HCT116 (cell line): ENCODE measurements at regions not wholly inside any gene's neighbourhood (a gene's known extent, or its start where the extent isn't known, plus 50 kb on each side); places are given as distances from the start of the nearest gene placed in this dataset.

ENCODE experiments used
- ATAC-seq: fragments of 200-7000 bp; cut with Tn5 transposase; 2 replicates; pipeline ENCODE4 v1.9.1; 2020; ENCODE audit warnings: mild to moderate bottlenecking, moderate library complexity
- BruUV-seq: library from RNA; stranded (reverse); fragments of 400-500 nt; replicated peaks from 2 replicates; lab custom pipeline; 2021; lab: Mats Ljungman, UMichigan
- CTCF ChIA-PET: fragments of 300-600 bp; sonication (Branson Sonifier 250); formaldehyde crosslinking; loops from one replicate; lab custom pipeline; 2021; ENCODE audit warnings: antibody characterized with exemption; lab: Charles Lee
- POLR2A ChIA-PET: fragments of 300-600, 350-600 bp; sonication (Branson Sonifier 250); formaldehyde crosslinking; loops from one replicate; lab custom pipeline; 2021; ENCODE audit warnings: antibody characterized with exemption; lab: Charles Lee
- RAD21 ChIA-PET, 2 experiments: fragments of 300-600 bp; sonication (Branson Sonifier 250); formaldehyde crosslinking; loops; one replicate each; lab custom pipeline; 2023; ENCODE audit warnings: low total read pairs in 2 of 2; ENCODE audit not compliant: uncharacterized antibody in 2 of 2, unreplicated experiment in 2 of 2, low non-redundant PET in 1 of 2; lab: Charles Lee
- DNase-seq: peaks from one replicate; pipeline ENCODE4 v3.0.0-alpha.2; 2010; ENCODE audit warnings: low read depth, low spot score
- H2AFZ ChIP-seq: fragments of 200-600 bp; shearing (Covaris generic), sonication (generic); 2 replicates; pipeline ENCODE4 v1.6.1; 2017; ENCODE audit warnings: low read depth, mixed run types, mixed read lengths, antibody characterized with exemption, low read length; ENCODE audit not compliant: poor library complexity, severe bottlenecking
- H3K27ac ChIP-seq: 2 replicates; pipeline ENCODE4 v1.5.1; 2012; ENCODE audit warnings: low read depth, low read length
- H3K27me3 ChIP-seq: fragments of 200-600 bp; sonication (generic); 2 replicates; pipeline ENCODE4 v1.6.1; 2016; ENCODE audit warnings: mixed run types, low read length, mixed read lengths; ENCODE audit not compliant: insufficient read depth
- H3K36me3 ChIP-seq, 2 experiments: fragments of 200-500 bp in 1 of 2; fragments of 200-600 bp in 1 of 2; sonication (Bioruptor generic) in 1 of 2; sonication (generic) in 1 of 2; 2 replicates each; pipeline versions ENCODE4 v1.5.1 to v1.6.1; 2014 to 2016; ENCODE audit warnings: low read length in 2 of 2, inconsistent platforms in 1 of 2, mixed read lengths in 1 of 2, mixed run types in 1 of 2; ENCODE audit not compliant: insufficient read depth in 2 of 2, control insufficient read depth in 1 of 2
- H3K4me1 ChIP-seq, 2 experiments: fragments of 200-600 bp in 1 of 2; sonication (generic) in 1 of 2; 2 replicates each; pipeline versions ENCODE4 v1.5.1 to v1.6.1; 2012 to 2017; ENCODE audit warnings: low read length in 2 of 2, inconsistent platforms in 1 of 2, mild to moderate bottlenecking in 1 of 2, mixed read lengths in 1 of 2, mixed run types in 1 of 2, moderate library complexity in 1 of 2; ENCODE audit not compliant: insufficient read depth in 2 of 2, control insufficient read depth in 1 of 2
- H3K4me2 ChIP-seq: fragments of 200-600 bp; sonication (generic); 2 replicates; pipeline ENCODE4 v1.6.1; 2017; ENCODE audit warnings: mixed run types, low read length, mixed read lengths
- H3K4me3 ChIP-seq, 2 experiments: fragments of 200-600 bp in 1 of 2; sonication (generic) in 1 of 2; replicated peaks in 1 of 2; 2 replicates each; pipeline ENCODE4 v1.5.1; 2011 to 2016; ENCODE audit warnings: low read length in 2 of 2, control low read depth in 1 of 2, low read depth in 1 of 2, mild to moderate bottlenecking in 1 of 2, mixed read lengths in 1 of 2, mixed run types in 1 of 2
- H3K79me2 ChIP-seq: fragments of 200-600 bp; sonication (generic); 2 replicates; pipeline ENCODE4 v1.6.1; 2017; ENCODE audit warnings: mild to moderate bottlenecking, mixed run types, low read length, moderate library complexity, mixed read lengths; ENCODE audit not compliant: insufficient read depth
- H3K9ac ChIP-seq: fragments of 200-600 bp; sonication (generic); 2 replicates; pipeline ENCODE4 v1.6.1; 2016; ENCODE audit warnings: low read length, mixed read lengths
- H3K9me2 ChIP-seq: fragments of 200-600 bp; sonication (generic), shearing (Covaris generic); 2 replicates; pipeline ENCODE4 v1.6.1; 2017; ENCODE audit warnings: mixed run types, mild to moderate bottlenecking, moderate library complexity; ENCODE audit not compliant: insufficient read depth
- H3K9me3 ChIP-seq, 2 experiments: fragments of 200-500 bp in 1 of 2; fragments of 200-600 bp in 1 of 2; sonication (Bioruptor generic) in 1 of 2; sonication (generic) in 1 of 2; 2 replicates each; pipeline ENCODE4 v1.6.1; 2014 to 2017; ENCODE audit warnings: low read length in 2 of 2, mixed read lengths in 2 of 2, inconsistent platforms in 1 of 2, low read depth in 1 of 2, mild to moderate bottlenecking in 1 of 2, mixed run types in 1 of 2, moderate library complexity in 1 of 2; ENCODE audit not compliant: control insufficient read depth in 1 of 2, insufficient read depth in 1 of 2
- H4K20me1 ChIP-seq: fragments of 200-600 bp; sonication (generic), shearing (Covaris generic); 2 replicates; pipeline ENCODE4 v1.6.1; 2017; ENCODE audit warnings: mixed run types, mild to moderate bottlenecking, moderate library complexity; ENCODE audit not compliant: insufficient read depth
- ATF3 ChIP-seq: IDR thresholded peaks from 2 replicates; pipeline ENCODE4 v1.6.1; 2012
- CBX3 ChIP-seq: IDR thresholded peaks from 2 replicates; pipeline ENCODE4 v1.6.1; 2012; ENCODE audit warnings: low read depth
- CEBPB ChIP-seq: IDR thresholded peaks from 2 replicates; pipeline ENCODE4 v1.6.1; 2012; ENCODE audit warnings: low read depth
- ELF1 ChIP-seq: IDR thresholded peaks from 2 replicates; pipeline ENCODE4 v1.6.1; 2012; ENCODE audit warnings: low read depth, borderline replicate concordance
- EZH2 ChIP-seq: fragments of 200-600 bp; sonication (generic); IDR thresholded peaks from 2 replicates; pipeline ENCODE4 v1.6.1; 2017; ENCODE audit warnings: antibody characterized with exemption, mixed run types
- EZH2phosphoT487 ChIP-seq: fragments of 200-600 bp; IDR thresholded peaks from 2 replicates; pipeline ENCODE4 v1.6.1; 2018; ENCODE audit warnings: antibody characterized with exemption, borderline replicate concordance
- FOSL1 ChIP-seq: IDR thresholded peaks from 2 replicates; pipeline ENCODE4 v1.6.1; 2012; ENCODE audit warnings: low read depth
- JUND ChIP-seq: IDR thresholded peaks from 2 replicates; pipeline ENCODE4 v1.6.1; 2012
- POLR2A ChIP-seq: IDR thresholded peaks from 2 replicates; pipeline ENCODE4 v1.7.0; 2011; ENCODE audit warnings: borderline replicate concordance; ENCODE audit not compliant: insufficient read depth, insufficient read length; ENCODE audit errors: extremely low read depth
- RAD21 ChIP-seq: IDR thresholded peaks from 2 replicates; pipeline ENCODE4 v1.6.1; 2012; ENCODE audit warnings: low read depth, mild to moderate bottlenecking
- SIN3A ChIP-seq: IDR thresholded peaks from 2 replicates; pipeline ENCODE4 v1.6.1; 2012; ENCODE audit warnings: low read depth
- YY1 ChIP-seq: IDR thresholded peaks from 2 replicates; pipeline ENCODE4 v1.6.1; 2011; ENCODE audit warnings: low read length, low read depth, moderate library complexity, mild to moderate bottlenecking; ENCODE audit not compliant: insufficient replicate concordance; ENCODE audit errors: extremely low read depth
- ZBTB33 ChIP-seq: IDR thresholded peaks from 2 replicates; pipeline ENCODE4 v1.6.1; 2011; ENCODE audit warnings: mild to moderate bottlenecking, low read length, moderate library complexity; ENCODE audit not compliant: insufficient replicate concordance; ENCODE audit errors: extremely low read depth
- ZFX ChIP-seq: fragments of 450-650 bp; IDR thresholded peaks from 2 replicates; pipeline ENCODE4 v1.6.1; 2017
- intact Hi-C: fragments of 100-400 bp; cut with micrococcal nuclease; formaldehyde crosslinking; loops from 2 replicates; pipeline ENCODE4 v1.10.0; 2022
- TF ChIP-seq, protein P1 (sequence below), 3 experiments: fragments of 200-600 bp in 1 of 3; sonication (generic) in 1 of 3; IDR thresholded peaks in 2 of 3; conservative IDR thresholded peaks in 1 of 3; 2 replicates each; pipeline ENCODE4 v1.5.1; 2012 to 2017; ENCODE audit warnings: low read depth in 2 of 3, low read length in 2 of 3, antibody characterized with exemption in 1 of 3, borderline replicate concordance in 1 of 3, control low read depth in 1 of 3, mild to moderate bottlenecking in 1 of 3, mixed read lengths in 1 of 3, mixed run types in 1 of 3, moderate library complexity in 1 of 3; ENCODE audit not compliant: insufficient read depth in 1 of 3

DNA sequence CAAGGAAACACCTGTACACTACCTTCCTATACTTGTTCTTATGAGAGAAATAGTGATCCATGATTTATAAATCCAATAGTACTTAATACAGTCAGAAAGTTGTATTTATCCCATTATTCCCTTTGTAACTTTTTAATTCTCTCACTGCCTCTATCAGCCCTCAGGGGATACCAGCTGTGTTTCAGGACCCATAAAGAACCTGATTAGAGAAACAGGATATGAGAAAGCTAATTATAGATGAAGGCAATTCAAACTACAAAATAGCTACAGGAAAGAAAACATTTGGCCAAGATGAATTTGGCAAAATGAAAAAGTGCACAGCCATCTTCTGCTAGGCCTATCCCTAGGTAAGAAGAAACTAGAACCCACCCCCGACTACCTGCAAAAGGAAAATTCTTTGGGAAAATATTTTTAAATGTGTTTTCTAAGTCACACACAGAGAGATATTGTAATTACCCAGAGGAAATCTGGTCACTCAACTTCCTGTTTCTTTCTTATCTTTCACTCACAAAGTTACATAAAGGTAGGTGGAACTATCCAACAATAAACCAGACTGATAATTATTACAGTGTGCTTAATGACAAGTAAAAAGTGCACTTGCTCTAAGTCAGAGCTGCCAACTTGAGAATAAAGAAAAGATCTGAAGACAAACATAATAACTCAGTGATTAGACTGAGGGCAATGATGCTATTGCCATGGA lies 836.5 kb upstream of the HTR2C start:
- Histone ChIP-seq H3K79me2 (no peaks in the 10 kb centered on the region), H3K9me2 (no peaks in the 10 kb centered on the region), H3K27me3 (no peaks in the 10 kb centered on the region), H3K36me3 (no peaks in the 10 kb centered on the region), H3K4me1 (no peaks in the 10 kb centered on the region), H2AFZ (no peak overlapping the region), H4K20me1 (no peaks in the 10 kb centered on the region), H3K4me3 (no peak overlapping the region), H3K27ac (no peak overlapping the region), H3K9ac (no peak overlapping the region), H3K4me2 (no peak overlapping the region), H3K9me3 (no peaks in the 10 kb centered on the region)
- BruUV-seq: no TSS peak
- intact Hi-C loops: loop anchor here (10.0 kb wide), 1 partner anchor 353 kb away; no protein-coding TSS in a partner anchor
- no peak for ATAC-seq
- DNase-seq: no peak
- RAD21 ChIA-PET: no interaction called here
- POLR2A ChIA-PET: no interaction called here
- TF ChIP-seq EZH2phosphoT487 (no peak), ELF1 (no peak), ZBTB33 (no peak), FOSL1 (no peak), POLR2A (no peak), EZH2 (no peak), ZFX (no peak), RAD21 (no peak), ATF3 (no peak), CBX3 (no peak), SIN3A (no peak), JUND (no peak), YY1 (no peak), CEBPB (no peak)
- TF ChIP-seq, protein P1, sequence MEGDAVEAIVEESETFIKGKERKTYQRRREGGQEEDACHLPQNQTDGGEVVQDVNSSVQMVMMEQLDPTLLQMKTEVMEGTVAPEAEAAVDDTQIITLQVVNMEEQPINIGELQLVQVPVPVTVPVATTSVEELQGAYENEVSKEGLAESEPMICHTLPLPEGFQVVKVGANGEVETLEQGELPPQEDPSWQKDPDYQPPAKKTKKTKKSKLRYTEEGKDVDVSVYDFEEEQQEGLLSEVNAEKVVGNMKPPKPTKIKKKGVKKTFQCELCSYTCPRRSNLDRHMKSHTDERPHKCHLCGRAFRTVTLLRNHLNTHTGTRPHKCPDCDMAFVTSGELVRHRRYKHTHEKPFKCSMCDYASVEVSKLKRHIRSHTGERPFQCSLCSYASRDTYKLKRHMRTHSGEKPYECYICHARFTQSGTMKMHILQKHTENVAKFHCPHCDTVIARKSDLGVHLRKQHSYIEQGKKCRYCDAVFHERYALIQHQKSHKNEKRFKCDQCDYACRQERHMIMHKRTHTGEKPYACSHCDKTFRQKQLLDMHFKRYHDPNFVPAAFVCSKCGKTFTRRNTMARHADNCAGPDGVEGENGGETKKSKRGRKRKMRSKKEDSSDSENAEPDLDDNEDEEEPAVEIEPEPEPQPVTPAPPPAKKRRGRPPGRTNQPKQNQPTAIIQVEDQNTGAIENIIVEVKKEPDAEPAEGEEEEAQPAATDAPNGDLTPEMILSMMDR (IDR thresholded peaks at IDR 0.05 in 2 of 3, conservative IDR thresholded peaks at IDR 0.05 in 1 of 3; ENCODE audit: borderline replicate concordance in 1 of 3, insufficient read depth in 1 of 3, low read depth in 2 of 3, low read length in 2 of 3): no peak
- CTCF ChIA-PET: no interaction called here
